Cardiac septum (tissue), 1 donor: ENCODE measurements at regions not wholly inside any gene's neighbourhood (a gene's known extent, or its start where the extent isn't known, plus 50 kb on each side); places are given as distances from the start of the nearest gene placed in this dataset.

Experiments
- DNase-seq: peaks from one replicate; pipeline ENCODE4 v3.0.0-alpha.2; 2020; ENCODE audit warnings: low spot score
- intact Hi-C: fragments of 100-400 bp; cut with DNase I; formaldehyde crosslinking; loops from one replicate; pipeline ENCODE4 v1.14.0; 2022
- donor health status: DM: no; HTN: no; CAD: no.

- no peak for DNase-seq
Measured at GRCh38 chr19:46911456-46911855, 50.7 kb downstream of the ARHGAP35 start.

GRCh38 chr19:46913198-46913851 lies 52.5 kb downstream of the ARHGAP35 start:
- no peak for DNase-seq
- intact Hi-C loops = loop anchor here (5.0 kb wide), 1 partner anchor 51 kb away; the partner anchor contains the start of gene ARHGAP35

More at GRCh38 chr19:46911456-46911855, 50.7 kb downstream of the ARHGAP35 start:
- intact Hi-C loops = loop anchor here (5.0 kb wide), 1 partner anchor 49 kb away; the partner anchor contains the start of gene ARHGAP35

GRCh38 chr19:46913852-46914430 lies 53.1 kb downstream of the ARHGAP35 start:
- intact Hi-C loops = loop anchor here (5.0 kb wide), 1 partner anchor 52 kb away; the partner anchor contains the start of gene ARHGAP35
- DNase-seq = no peak

GRCh38 chr19:46915386-46915785 lies 54.6 kb downstream of the ARHGAP35 start:
- intact Hi-C loops = no loop called here
- no peak for DNase-seq

GRCh38 chr19:46917002-46917401 lies 56.2 kb downstream of the ARHGAP35 start:
- intact Hi-C loops = no loop called here
- no peak for DNase-seq

- intact Hi-C loops = no loop called here
Measured at GRCh38 chr19:46919324-46919723, 58.5 kb downstream of the ARHGAP35 start.

GRCh38 chr19:46920362-46920761 lies 59.6 kb downstream of the ARHGAP35 start:
- intact Hi-C loops = loop anchor here (5.0 kb wide), 1 partner anchor 48 kb away; no protein-coding TSS in a partner anchor
- DNase-seq = no peak

More at GRCh38 chr19:46919324-46919723, 58.5 kb downstream of the ARHGAP35 start:
- no peak for DNase-seq

GRCh38 chr19:46921071-46921470 lies 60.3 kb downstream of the ARHGAP35 start:
- intact Hi-C loops = loop anchor here (5.0 kb wide), 1 partner anchor 49 kb away; no protein-coding TSS in a partner anchor

GRCh38 chr19:46922465-46922864 lies 61.7 kb downstream of the ARHGAP35 start:
- intact Hi-C loops = loop anchor here (5.0 kb wide), 1 partner anchor 50 kb away; no protein-coding TSS in a partner anchor
- DNase-seq = no peak

More at GRCh38 chr19:46921071-46921470, 60.3 kb downstream of the ARHGAP35 start:
- DNase-seq = no peak

- intact Hi-C loops = loop anchor here (5.0 kb wide), 3 partner anchors 53 to 63 kb away; partner anchors contain the start of gene ARHGAP35
- DNase-seq = no peak
Measured at GRCh38 chr19:46924874-46925547, 64.2 kb downstream of the ARHGAP35 start.

GRCh38 chr19:46925548-46925950 lies 64.8 kb downstream of the ARHGAP35 start:
- intact Hi-C loops = loop anchor here (5.0 kb wide), 2 partner anchors 62 to 63 kb away; partner anchors contain the start of gene ARHGAP35
- no peak for DNase-seq

GRCh38 chr19:46926170-46927071 lies 65.6 kb downstream of the ARHGAP35 start:
- intact Hi-C loops = loop anchor here (5.0 kb wide), 2 partner anchors 61 to 64 kb away; partner anchors contain the start of gene ARHGAP35
- no peak for DNase-seq

- no peak for DNase-seq
- intact Hi-C loops = loop anchor here (5.0 kb wide), 2 partner anchors 60 to 65 kb away; partner anchors contain the start of gene ARHGAP35
Measured at GRCh38 chr19:46927106-46927505, 66.3 kb downstream of the ARHGAP35 start.

GRCh38 chr19:46927893-46928292 lies 67.1 kb downstream of the ARHGAP35 start:
- DNase-seq = no peak
- intact Hi-C loops = loop anchor here (5.0 kb wide), 2 partner anchors 59 to 66 kb away; partner anchors contain the start of gene ARHGAP35

- DNase-seq = no peak
- intact Hi-C loops = loop anchor here (5.0 kb wide), 2 partner anchors 58 to 67 kb away; partner anchors contain the start of gene ARHGAP35
Measured at GRCh38 chr19:46928951-46929350, 68.2 kb downstream of the ARHGAP35 start.

GRCh38 chr19:46931202-46931601 lies 70.4 kb downstream of the ARHGAP35 start:
- no peak for DNase-seq
- intact Hi-C loops = loop anchor here (2.0 kb wide), 1 partner anchor 14 kb away; no protein-coding TSS in a partner anchor

GRCh38 chr19:46932346-46932745 lies 71.5 kb downstream of the ARHGAP35 start:
- no peak for DNase-seq
- intact Hi-C loops = no loop called here

GRCh38 chr19:46935066-46935663 lies 74.4 kb downstream of the ARHGAP35 start:
- DNase-seq = no peak
- intact Hi-C loops = no loop called here
